ENCODE measurements at regions not wholly inside any gene's neighbourhood (a gene's known extent, or its start where the extent isn't known, plus 50 kb on each side); places are given as distances from the start of the nearest gene placed in this dataset.
A peak's percentile ranks its signal among the peaks of the same experiment; 100 is the strongest.

DNA sequence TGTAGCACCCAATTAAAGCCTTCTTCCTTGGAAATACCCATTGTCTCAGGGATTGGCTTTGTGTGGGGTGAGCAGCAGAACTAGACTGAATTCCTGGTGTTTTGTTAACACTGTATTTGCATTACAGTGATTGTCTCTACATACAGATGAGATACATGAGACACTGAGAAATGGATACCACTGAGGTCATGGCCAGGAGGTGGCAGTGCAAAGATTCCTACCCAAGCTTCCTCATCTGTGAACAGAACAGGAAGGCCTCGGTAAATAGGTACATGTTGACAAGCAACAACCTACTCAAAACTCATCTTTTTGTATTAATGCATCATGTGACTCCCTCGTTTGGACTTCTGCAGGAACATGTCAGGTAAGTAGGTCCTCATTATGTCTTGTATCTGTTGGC is 445.8 kb upstream of the RGPD4 start:
- DNase-seq (ENCODE audit: low read depth), result no peak

- no peak for DNase-seq (ENCODE audit: low read depth)
These were observed 443.0 kb upstream of the RGPD4 start for GRCh38 chr2:107383691-107384090.

GRCh38 chr2:107384422-107384821 is 442.3 kb upstream of the RGPD4 start:
- no peak for DNase-seq (ENCODE audit: low read depth)

DNA sequence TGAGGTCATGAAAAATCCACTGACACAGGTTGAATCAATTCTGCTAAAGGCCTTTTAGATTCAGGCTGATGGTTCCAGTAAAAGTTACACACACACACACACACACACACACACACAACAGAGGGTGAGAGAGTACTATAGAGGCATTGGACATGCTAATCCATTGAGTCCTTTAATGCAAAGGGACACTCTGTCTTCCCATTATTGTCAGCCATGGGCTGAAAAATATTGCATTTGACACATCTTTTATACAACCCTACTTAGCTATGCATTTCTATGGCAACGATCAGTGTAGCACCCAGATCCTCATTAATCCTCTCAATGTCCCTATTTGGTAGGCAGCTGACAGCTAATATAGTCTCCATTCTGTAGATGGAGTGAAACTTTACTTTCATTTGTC is 440.8 kb upstream of the RGPD4 start:
- DNase-seq (ENCODE audit: low read depth), result no peak

DNA sequence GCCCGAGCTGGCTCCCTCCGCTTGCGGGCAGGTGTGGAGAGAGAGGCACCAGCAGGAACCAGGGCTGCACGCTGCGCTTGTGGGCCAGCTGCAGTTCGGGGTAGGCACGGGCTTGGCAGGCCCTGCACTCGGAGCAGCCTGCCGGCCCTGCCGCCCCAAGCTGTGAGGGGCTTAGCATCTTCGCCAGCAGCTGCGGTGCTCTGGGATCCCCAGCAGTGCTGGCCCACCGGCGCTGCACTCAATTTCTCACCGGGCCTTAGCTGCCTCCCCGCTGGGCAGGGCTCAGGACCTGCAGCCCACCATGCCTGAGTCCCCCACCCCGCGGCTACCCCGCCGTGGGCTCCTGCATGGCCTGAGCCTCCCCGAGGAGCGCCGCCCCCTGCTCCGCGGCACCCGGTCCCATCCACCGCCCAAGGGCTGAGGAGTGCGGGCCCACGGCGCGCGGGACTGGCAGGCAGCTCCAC is 434.4 kb upstream of the RGPD4 start:
- DNase-seq (ENCODE audit: low read depth), result no peak

DNA sequence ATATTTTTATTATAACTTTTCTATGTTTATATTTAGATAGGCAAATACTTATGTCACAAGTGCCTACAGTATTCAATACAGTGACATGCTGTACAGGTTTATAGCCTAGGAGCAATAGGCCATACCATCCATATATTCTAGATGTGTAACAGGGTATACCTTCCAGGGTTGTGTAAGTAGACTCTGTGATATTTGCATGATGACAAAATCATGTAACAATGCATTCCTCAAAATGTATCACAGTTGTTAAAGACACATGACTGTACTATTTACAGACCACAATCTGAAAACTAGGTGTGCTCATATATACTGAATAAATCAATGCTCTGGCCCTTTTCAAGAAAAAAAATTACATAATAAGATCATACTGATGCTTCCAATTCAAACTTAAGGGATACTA is 433.2 kb upstream of the RGPD4 start:
- DNase-seq (ENCODE audit: low read depth), result no peak

DNA sequence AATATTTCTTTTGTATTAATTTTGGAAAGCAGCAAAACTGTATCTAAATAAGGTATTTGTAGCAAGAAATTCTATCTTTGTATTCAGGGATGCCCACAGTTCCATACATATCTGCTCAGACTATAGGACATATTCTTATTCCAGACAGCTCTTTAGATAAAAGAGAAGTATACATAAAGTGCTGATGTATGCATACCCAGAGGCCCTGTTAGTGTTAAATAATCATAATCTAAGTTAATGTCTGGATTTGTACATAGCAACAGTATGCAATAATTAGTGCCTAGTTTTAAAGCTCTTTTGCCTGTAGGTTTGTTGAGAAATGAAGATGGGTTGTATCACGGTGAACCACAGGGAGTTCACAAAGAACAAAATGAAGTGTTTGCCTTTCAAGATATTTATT is 428.0 kb upstream of the RGPD4 start:
- DNase-seq (ENCODE audit: low read depth), result no peak

- peak; percentile 17 for DNase-seq (ENCODE audit: low read depth)
These were observed 424.4 kb upstream of the RGPD4 start for GRCh38 chr2:107402330-107402729.

GRCh38 chr2:107405261-107405660 is 421.4 kb upstream of the RGPD4 start:
- no peak for DNase-seq (ENCODE audit: low read depth)

- DNase-seq (ENCODE audit: low read depth), result no peak
These were observed 419.7 kb upstream of the RGPD4 start for GRCh38 chr2:107407017-107407416.

GRCh38 chr2:107407974-107408373 is 418.7 kb upstream of the RGPD4 start:
- DNase-seq (ENCODE audit: low read depth), result no peak

DNA sequence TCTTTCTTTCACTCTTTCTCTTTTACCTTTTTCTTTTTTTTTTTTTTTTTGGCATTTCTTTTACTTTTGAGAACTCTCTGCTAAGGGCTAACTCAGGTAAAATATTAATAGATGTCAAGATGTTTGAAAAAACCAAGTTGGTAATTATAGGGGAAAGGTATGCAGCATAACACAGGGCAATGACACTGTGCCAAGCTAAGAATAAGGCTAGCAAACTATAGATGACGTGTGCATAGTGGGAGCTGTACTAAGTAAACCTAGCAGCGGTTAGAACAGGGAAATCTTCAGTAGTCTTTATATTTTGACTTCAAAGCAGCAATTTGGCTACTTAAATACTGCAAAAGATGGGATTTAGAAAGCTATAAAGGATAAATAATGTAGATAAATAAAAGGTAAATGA is 415.4 kb upstream of the RGPD4 start:
- no peak for DNase-seq (ENCODE audit: low read depth)

DNA sequence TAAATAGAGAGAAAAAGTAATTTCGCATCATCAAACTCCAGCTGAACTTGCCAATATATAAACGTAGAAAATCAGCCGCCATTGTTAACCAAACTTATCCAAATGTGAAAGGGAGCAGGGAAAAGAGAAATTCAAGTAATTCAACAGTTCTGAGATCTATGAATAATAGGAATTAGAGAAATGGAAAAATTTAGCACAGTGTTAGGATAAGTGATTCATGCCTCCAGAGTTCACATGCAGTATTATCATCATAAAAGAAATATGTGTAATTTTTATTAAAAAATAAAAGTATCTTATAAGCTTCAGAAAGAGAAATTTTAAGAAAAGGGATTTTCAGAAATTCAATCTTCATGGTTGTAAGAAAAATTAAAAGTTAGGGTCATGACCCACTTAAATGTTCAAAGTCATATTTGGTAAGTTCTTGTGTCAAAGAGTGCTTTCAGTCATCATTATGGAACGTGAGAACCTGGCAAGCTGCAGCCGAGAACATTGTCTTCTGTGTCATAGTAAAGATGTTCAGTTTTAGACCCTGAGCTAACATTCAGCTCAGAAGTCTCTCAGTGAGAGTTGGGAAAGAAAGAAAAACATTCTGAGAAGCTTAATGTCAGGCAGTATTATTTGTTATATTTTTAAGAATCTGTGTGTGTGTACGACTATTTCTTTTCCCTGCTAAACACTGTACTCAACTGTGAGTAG is 414.3 kb upstream of the RGPD4 start:
- DNase-seq (ENCODE audit: low read depth), result no peak

GRCh38 chr2:107412981-107413380 is 413.7 kb upstream of the RGPD4 start:
- no peak for DNase-seq (ENCODE audit: low read depth)

GRCh38 chr2:107414376-107414775 is 412.3 kb upstream of the RGPD4 start:
- DNase-seq (ENCODE audit: low read depth), result no peak

DNA sequence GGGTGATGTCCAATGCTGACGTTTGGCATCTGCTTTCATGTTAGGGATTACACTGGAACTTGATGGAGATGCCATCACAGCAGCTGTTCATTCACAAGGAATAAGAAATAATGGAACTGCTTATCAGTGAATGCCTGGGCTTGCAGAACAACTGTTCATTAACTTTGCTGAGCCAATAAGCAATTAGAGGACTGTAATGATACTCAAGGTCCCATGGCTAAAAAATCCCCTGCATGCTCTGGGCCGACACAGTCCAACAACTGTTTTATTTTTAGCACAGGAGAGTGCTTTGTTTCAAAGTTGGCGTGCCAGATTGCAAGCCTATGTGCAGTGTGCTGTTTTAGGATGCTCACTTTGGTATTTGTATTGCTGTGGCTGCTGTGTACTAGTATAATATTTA is 408.0 kb upstream of the RGPD4 start:
- no peak for DNase-seq (ENCODE audit: low read depth)

DNA sequence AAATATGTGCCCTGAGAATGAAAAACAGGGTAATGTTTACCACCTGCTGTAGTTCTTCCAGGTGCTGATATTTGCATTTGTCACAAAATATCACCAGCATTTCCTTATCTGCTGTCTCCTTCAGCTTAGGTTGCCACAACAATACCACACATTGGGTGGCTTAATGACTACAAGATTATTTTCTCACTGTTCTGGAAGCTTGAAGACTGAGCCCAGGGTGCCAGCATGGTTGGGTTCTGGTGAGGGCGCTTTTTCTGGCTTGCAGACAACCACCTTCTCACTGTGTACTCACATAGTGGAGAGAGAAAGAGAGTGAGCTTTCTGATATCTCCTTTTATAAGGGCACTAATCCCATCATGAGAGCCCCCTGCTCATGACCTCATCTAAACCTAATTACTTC is 407.5 kb upstream of the RGPD4 start:
- DNase-seq (ENCODE audit: low read depth), result no peak

DNA sequence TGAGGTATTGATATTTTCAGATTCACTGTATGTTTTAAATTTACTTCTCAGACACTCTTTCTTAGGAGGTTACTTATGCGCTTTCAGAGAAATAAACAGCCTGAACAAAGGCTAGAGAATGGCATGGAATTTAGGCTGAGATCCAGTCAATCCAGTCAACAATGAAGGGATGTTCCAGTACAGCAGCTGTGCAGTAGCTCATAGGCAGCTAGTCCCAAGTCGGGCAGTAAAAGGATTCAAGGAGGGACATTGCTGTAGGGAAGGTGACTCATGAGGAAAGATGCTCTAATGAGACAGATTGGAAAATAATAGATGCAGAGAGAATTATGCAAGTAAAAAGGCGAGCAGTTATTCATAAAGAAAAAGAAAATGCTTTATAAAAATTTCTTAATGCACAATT is 397.9 kb upstream of the RGPD4 start:
- DNase-seq (ENCODE audit: low read depth), result no peak

- no peak for DNase-seq (ENCODE audit: low read depth)
These were observed 396.7 kb upstream of the RGPD4 start for GRCh38 chr2:107430006-107430405.

- DNase-seq (ENCODE audit: low read depth), result no peak
These were observed 396.0 kb upstream of the RGPD4 start for GRCh38 chr2:107430596-107431266.

- DNase-seq (ENCODE audit: low read depth), result no peak
These were observed 390.4 kb upstream of the RGPD4 start for GRCh38 chr2:107436281-107436680.

GRCh38 chr2:107437265-107437664 is 389.4 kb upstream of the RGPD4 start:
- DNase-seq (ENCODE audit: low read depth), result no peak

DNA sequence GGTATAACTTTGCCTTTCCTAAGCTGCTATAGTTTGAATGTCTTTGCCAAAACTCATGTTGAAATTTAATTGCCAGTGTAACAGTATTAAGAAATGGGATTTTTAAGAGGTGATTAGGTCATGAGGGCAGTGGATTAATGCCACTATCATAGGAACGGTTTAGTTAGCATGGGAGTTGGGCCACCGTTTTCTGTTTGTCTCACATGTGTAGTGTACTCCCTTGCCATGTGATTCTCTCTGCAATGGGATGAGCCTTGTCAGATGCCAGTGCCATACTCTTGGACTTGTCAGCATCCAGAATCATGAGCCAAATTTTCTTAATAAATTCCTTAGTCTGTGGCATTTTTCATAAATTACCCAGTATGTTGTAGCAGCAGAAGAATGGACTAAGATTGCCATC is 388.9 kb upstream of the RGPD4 start:
- no peak for DNase-seq (ENCODE audit: low read depth)

GRCh38 chr2:107448160-107448559 is 378.5 kb upstream of the RGPD4 start:
- no peak for DNase-seq (ENCODE audit: low read depth)
